SK-N-MC (cell line): ENCODE measurements at regions not wholly inside any gene's neighbourhood (a gene's known extent, or its start where the extent isn't known, plus 50 kb on each side); places are given as distances from the start of the nearest gene placed in this dataset.

Source experiments
- DNase-seq: peaks from one replicate; pipeline ENCODE4 v3.0.0-alpha.2; 2011; ENCODE audit warnings: low read depth, low spot score
- H3K27ac ChIP-seq: fragments of 200-600 bp; sonication (generic); 2 replicates; pipeline ENCODE4 v1.5.1; 2016; ENCODE audit warnings: mixed run types
- H3K36me3 ChIP-seq: fragments of 200-600 bp; sonication (generic); 2 replicates; pipeline ENCODE4 v1.6.1; 2017; ENCODE audit warnings: antibody characterized with exemption, low read length, mixed read lengths; ENCODE audit not compliant: insufficient read depth
- H3K4me3 ChIP-seq: fragments of 200-600 bp; sonication (generic); 2 replicates; pipeline ENCODE4 v1.5.1; 2016
- H3K9ac ChIP-seq: fragments of 200-600 bp; sonication (generic); 2 replicates; pipeline ENCODE4 v1.8.0; 2017; ENCODE audit warnings: mixed run types, mixed read lengths; ENCODE audit not compliant: insufficient read length
- H3K9me3 ChIP-seq: fragments of 200-600 bp; sonication (generic); 2 replicates; pipeline ENCODE4 v1.6.1; 2017; ENCODE audit warnings: low read depth, mild to moderate bottlenecking, antibody characterized with exemption, low read length, moderate library complexity, mixed read lengths
- EZH2 ChIP-seq: fragments of 200-600 bp; sonication (generic); IDR thresholded peaks from one replicate; pipeline ENCODE4 v1.6.1; 2017; ENCODE audit warnings: antibody characterized with exemption
- FOXP2 ChIP-seq: optimal IDR thresholded peaks from 2 replicates; pipeline ENCODE3; 2011; ENCODE audit warnings: mild to moderate bottlenecking, moderate library complexity; ENCODE audit not compliant: insufficient read depth; ENCODE audit errors: extremely low read length, control extremely low read depth
- POLR2AphosphoS5 ChIP-seq: IDR thresholded peaks from 2 replicates; pipeline ENCODE4 v1.6.1; 2012; ENCODE audit warnings: mild to moderate bottlenecking, low read depth, low read length, borderline replicate concordance

GRCh38 chr13:30121666-30122065 is 185.7 kb downstream of the KATNAL1 start:
- DNase-seq = no peak
- Histone ChIP-seq H3K9me3 (no peaks in the 10 kb centered on the region), H3K9ac (no peak overlapping the region), H3K36me3 (no peaks in the 10 kb centered on the region), H3K4me3 (no peak overlapping the region), H3K27ac (peak overlapping the region; percentile 66)
- no peak for TF ChIP-seq POLR2AphosphoS5
- no peak for TF ChIP-seq FOXP2
- TF ChIP-seq EZH2 = no peak

- DNase-seq = no peak
- Histone ChIP-seq H3K9ac (no peak overlapping the region), H3K9me3 (no peaks in the 10 kb centered on the region), H3K27ac (peak overlapping the region; percentile 66), H3K4me3 (no peak overlapping the region), H3K36me3 (no peaks in the 10 kb centered on the region)
- TF ChIP-seq EZH2 (no peak), POLR2AphosphoS5 (no peak), FOXP2 (no peak)
These were observed 186.1 kb downstream of the KATNAL1 start for GRCh38 chr13:30121244-30121643.

GRCh38 chr13:30120133-30120822 is 187.1 kb downstream of the KATNAL1 start:
- H3K36me3 ChIP-seq = no peaks in the 10 kb centered on the region
- TF ChIP-seq FOXP2 = no peak
- no peak for TF ChIP-seq EZH2
- H3K9ac ChIP-seq = peak overlapping the region; percentile 37
- no peaks in the 10 kb centered on the region for H3K9me3 ChIP-seq
- DNase-seq = no peak
- peak overlapping the region; percentile 98 for H3K27ac ChIP-seq
- peak overlapping the region; percentile 28; the same call in 1 of the 2 replicates for H3K4me3 ChIP-seq

GRCh38 chr13:30119476-30119875 is 187.9 kb downstream of the KATNAL1 start:
- peak overlapping the region; percentile 61 for H3K4me3 ChIP-seq
- TF ChIP-seq EZH2 (no peak), POLR2AphosphoS5 (peak; percentile 72), FOXP2 (peak; percentile 75)
- peak overlapping the region; percentile 60 for H3K9ac ChIP-seq
- peak overlapping the region; percentile 98 for H3K27ac ChIP-seq
- no peaks in the 10 kb centered on the region for H3K9me3 ChIP-seq
- DNase-seq = peak; percentile 96
- H3K36me3 ChIP-seq = no peaks in the 10 kb centered on the region

GRCh38 chr13:30116379-30116778 is 191.0 kb downstream of the KATNAL1 start:
- no peak for TF ChIP-seq EZH2
- no peak for TF ChIP-seq FOXP2
- no peak for TF ChIP-seq POLR2AphosphoS5
- H3K9me3 ChIP-seq = no peaks in the 10 kb centered on the region
- H3K27ac ChIP-seq = no peak overlapping the region
- no peak overlapping the region for H3K4me3 ChIP-seq
- no peak for DNase-seq
- no peak overlapping the region for H3K9ac ChIP-seq
- no peaks in the 10 kb centered on the region for H3K36me3 ChIP-seq

GRCh38 chr13:30115257-30115600 is 192.1 kb downstream of the KATNAL1 start:
- H3K27ac ChIP-seq = peak overlapping the region; percentile 29; the same call in 1 of the 2 replicates
- no peak for DNase-seq
- H3K9ac ChIP-seq = no peak overlapping the region
- H3K36me3 ChIP-seq = no peaks in the 10 kb centered on the region
- TF ChIP-seq FOXP2 (no peak), POLR2AphosphoS5 (no peak), EZH2 (no peak)
- no peaks in the 10 kb centered on the region for H3K9me3 ChIP-seq
- peak overlapping the region; percentile 79 for H3K4me3 ChIP-seq

GRCh38 chr13:30114571-30115256 is 192.6 kb downstream of the KATNAL1 start:
- Histone ChIP-seq H3K9ac (peak overlapping the region; percentile 70), H3K27ac (peak overlapping the region; percentile 33), H3K9me3 (no peaks in the 10 kb centered on the region), H3K36me3 (no peaks in the 10 kb centered on the region), H3K4me3 (peak overlapping the region; percentile 79)
- TF ChIP-seq FOXP2 (no peak), POLR2AphosphoS5 (0 out of 2 replicates have a peak, but pooled peaks have one; percentile 18)
- no peak for DNase-seq

- no peaks in the 10 kb centered on the region for H3K36me3 ChIP-seq
- H3K27ac ChIP-seq = peak overlapping the region; percentile 33
- H3K4me3 ChIP-seq = peak overlapping the region; percentile 79
- TF ChIP-seq EZH2 = no peak
- no peak for TF ChIP-seq POLR2AphosphoS5
- no peak for TF ChIP-seq FOXP2
- no peak for DNase-seq
- no peaks in the 10 kb centered on the region for H3K9me3 ChIP-seq
- peak overlapping the region; percentile 70 for H3K9ac ChIP-seq
These were observed 193.3 kb downstream of the KATNAL1 start for GRCh38 chr13:30113983-30114570.
